ENCODE measurements at regions not wholly inside any gene's neighbourhood (a gene's known extent, or its start where the extent isn't known, plus 50 kb on each side); places are given as distances from the start of the nearest gene placed in this dataset.

DNA sequence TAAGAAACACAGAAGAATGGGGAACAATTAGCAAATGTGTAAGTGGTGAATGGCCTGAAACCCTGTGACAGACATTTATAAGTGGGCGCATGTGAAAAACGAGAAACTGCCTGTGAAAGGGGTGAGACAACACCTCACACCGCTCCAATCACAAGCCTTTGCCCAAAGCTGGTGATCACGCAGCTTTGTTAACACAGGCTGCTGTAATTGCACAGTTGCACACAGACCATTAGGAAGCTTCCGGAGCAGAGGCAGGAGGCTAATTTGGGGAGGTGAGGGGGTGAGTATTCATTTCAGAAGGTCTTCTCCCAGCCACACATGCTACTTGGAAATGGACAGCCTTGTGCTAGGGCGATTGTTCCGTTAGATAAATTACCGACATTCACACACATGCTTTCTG, 294.0 kb downstream of the MED10 start:
- in situ Hi-C loops (cut with MboI; ENCODE audit: low sequenced_read_pairs, unreplicated experiment): no loop called here
- TF ChIP-seq, protein P1, sequence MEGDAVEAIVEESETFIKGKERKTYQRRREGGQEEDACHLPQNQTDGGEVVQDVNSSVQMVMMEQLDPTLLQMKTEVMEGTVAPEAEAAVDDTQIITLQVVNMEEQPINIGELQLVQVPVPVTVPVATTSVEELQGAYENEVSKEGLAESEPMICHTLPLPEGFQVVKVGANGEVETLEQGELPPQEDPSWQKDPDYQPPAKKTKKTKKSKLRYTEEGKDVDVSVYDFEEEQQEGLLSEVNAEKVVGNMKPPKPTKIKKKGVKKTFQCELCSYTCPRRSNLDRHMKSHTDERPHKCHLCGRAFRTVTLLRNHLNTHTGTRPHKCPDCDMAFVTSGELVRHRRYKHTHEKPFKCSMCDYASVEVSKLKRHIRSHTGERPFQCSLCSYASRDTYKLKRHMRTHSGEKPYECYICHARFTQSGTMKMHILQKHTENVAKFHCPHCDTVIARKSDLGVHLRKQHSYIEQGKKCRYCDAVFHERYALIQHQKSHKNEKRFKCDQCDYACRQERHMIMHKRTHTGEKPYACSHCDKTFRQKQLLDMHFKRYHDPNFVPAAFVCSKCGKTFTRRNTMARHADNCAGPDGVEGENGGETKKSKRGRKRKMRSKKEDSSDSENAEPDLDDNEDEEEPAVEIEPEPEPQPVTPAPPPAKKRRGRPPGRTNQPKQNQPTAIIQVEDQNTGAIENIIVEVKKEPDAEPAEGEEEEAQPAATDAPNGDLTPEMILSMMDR (IDR thresholded peaks at IDR 0.05; ENCODE audit: borderline replicate concordance, control extremely low read depth, extremely low read depth, insufficient read depth, missing control alignments): no peak
- no peak for DNase-seq (ENCODE audit: low spot score)

DNA sequence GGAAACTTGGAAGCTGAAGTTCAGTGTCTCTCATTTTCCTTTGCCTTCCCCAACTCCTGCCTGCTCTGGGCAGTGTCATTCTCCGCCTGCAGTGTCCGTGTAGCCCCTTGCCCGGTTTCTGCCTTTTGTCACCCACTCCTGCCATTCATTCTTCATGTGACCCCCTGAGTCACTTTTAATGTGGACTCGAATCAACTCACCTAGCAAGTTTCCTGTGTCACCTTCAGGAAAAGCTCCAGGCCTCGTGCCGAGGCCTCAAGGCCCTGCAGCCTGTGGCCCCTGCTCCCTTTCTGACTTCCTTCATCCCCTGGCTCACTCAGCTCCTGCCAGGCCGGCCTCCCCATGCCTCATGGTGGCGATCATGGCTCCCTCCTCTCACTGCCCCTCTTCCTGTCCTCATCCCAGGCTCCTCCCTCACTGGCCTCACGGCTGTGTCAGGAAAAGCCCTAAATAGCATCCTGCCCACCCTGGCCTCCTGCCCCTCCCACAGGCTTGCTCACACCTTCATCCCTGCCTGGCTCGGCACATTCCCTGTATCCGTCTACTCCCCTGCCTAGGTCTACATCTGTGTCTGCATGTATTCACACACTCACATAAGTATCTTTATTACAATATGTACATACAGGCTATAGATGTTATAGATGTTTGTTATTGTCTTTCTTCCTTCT, 294.9 kb downstream of the MED10 start:
- TF ChIP-seq, protein P1 (IDR thresholded peaks at IDR 0.05; ENCODE audit: borderline replicate concordance, control extremely low read depth, extremely low read depth, insufficient read depth, missing control alignments): no peak
- no peak for DNase-seq (ENCODE audit: low spot score)
- in situ Hi-C loops (cut with MboI; ENCODE audit: low sequenced_read_pairs, unreplicated experiment): no loop called here

DNA sequence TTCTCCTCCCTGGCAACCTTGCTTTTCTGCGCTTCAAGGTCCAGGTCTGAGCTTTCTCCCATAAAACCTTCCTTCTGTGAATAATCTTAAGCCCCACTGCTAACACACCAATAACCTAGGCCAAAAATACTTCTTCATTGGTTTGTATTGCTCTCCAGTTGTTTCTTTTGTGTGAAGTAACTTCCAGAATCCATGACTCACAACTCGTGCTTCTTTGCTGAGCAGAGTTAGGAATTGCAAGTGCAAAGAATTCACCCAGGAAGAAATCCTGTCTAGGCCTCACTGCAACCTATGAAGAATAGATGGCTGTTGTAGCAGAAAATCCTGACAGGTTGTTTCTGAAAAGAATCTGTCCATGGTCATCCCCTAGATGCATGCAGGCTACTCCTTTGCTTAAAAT, 295.7 kb downstream of the MED10 start:
- TF ChIP-seq, protein P1 (IDR thresholded peaks at IDR 0.05; ENCODE audit: borderline replicate concordance, control extremely low read depth, extremely low read depth, insufficient read depth, missing control alignments): no peak
- in situ Hi-C loops (cut with MboI; ENCODE audit: low sequenced_read_pairs, unreplicated experiment): no loop called here
- no peak for DNase-seq (ENCODE audit: low spot score)

DNA sequence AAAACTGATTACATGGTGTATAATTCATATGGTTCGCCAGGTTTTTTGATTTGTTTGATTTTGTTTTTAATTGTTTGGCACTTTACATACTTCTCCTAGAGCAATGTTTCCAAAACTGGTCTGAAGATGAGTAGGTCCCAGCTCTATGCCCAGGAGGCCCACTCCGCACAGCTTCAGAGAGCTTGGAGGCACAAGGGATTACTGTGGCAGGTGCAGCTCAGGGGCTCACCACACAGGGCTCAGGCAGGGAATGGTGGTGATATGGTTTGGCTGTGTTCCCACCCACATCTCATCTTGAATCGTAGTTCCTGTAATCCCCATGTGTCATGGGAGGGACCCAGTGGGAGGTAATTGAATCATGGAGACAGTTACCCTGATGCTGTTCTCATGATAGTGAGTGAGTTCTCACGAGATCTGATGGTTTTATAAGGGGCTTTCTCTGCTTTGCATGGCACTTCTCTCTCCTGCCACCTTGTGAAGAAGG, 296.6 kb downstream of the MED10 start:
- no peak for DNase-seq (ENCODE audit: low spot score)
- in situ Hi-C loops (cut with MboI; ENCODE audit: low sequenced_read_pairs, unreplicated experiment): no loop called here
- TF ChIP-seq, protein P1 (IDR thresholded peaks at IDR 0.05; ENCODE audit: borderline replicate concordance, control extremely low read depth, extremely low read depth, insufficient read depth, missing control alignments): no peak

GRCh38 chr5:6080930-6081726, 297.2 kb downstream of the MED10 start:
- TF ChIP-seq, protein P1 (IDR thresholded peaks at IDR 0.05; ENCODE audit: borderline replicate concordance, control extremely low read depth, extremely low read depth, insufficient read depth, missing control alignments): no peak
- DNase-seq (ENCODE audit: low spot score): no peak
- in situ Hi-C loops (cut with MboI; ENCODE audit: low sequenced_read_pairs, unreplicated experiment): no loop called here

- in situ Hi-C loops (cut with MboI; ENCODE audit: low sequenced_read_pairs, unreplicated experiment): no loop called here
- TF ChIP-seq, protein P1 (IDR thresholded peaks at IDR 0.05; ENCODE audit: borderline replicate concordance, control extremely low read depth, extremely low read depth, insufficient read depth, missing control alignments): no peak
- DNase-seq (ENCODE audit: low spot score): no peak
Observed at GRCh38 chr5:6080436-6080835, 297.9 kb downstream of the MED10 start.

Data from GM13976 (cell line).